ENCODE measurements at regions not wholly inside any gene's neighbourhood (a gene's known extent, or its start where the extent isn't known, plus 50 kb on each side); places are given as distances from the start of the nearest gene placed in this dataset.

DNA sequence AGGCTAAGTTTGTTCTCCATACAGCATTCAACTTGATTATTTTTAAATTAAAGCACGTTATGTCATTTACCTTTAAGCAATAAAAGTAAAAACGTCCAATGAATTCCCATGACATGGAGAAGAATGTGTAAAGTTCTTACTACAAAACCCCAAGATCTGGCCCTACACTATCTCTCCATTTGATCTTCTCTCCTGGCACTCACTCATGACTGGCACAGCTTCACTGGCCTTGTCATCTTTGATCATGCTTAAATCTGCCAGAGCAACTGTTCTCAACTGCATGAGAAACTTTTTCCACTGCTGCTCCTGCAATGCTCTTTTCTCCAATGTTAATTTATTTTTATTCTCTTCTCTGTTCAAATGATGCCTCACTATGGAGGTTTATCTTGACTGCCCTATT, 1109.0 kb upstream of the IGFBP7 start:
- TF ChIP-seq ZC3H10 (CRISPR knock-in tag; IDR thresholded peaks at IDR 0.05) (no peak), ESRRG (CRISPR knock-in tag; IDR thresholded peaks at IDR 0.05) (no peak), ZFP3 (CRISPR knock-in tag; IDR thresholded peaks at IDR 0.05) (peak; percentile 85), ISL1 (CRISPR knock-in tag; IDR thresholded peaks at IDR 0.05) (no peak), BACH2 (CRISPR knock-in tag; IDR thresholded peaks at IDR 0.05; ENCODE audit: borderline replicate concordance) (no peak), PPARA (CRISPR knock-in tag; IDR thresholded peaks at IDR 0.05; ENCODE audit: borderline replicate concordance) (no peak), ZNF8 (CRISPR knock-in tag; IDR thresholded peaks at IDR 0.05) (no peak)
- TF ChIP-seq, protein P1, sequence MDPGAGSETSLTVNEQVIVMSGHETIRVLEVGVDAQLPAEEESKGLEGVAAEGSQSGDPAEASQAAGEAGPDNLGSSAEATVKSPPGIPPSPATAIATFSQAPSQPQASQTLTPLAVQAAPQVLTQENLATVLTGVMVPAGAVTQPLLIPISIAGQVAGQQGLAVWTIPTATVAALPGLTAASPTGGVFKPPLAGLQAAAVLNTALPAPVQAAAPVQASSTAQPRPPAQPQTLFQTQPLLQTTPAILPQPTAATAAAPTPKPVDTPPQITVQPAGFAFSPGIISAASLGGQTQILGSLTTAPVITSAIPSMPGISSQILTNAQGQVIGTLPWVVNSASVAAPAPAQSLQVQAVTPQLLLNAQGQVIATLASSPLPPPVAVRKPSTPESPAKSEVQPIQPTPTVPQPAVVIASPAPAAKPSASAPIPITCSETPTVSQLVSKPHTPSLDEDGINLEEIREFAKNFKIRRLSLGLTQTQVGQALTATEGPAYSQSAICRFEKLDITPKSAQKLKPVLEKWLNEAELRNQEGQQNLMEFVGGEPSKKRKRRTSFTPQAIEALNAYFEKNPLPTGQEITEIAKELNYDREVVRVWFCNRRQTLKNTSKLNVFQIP (CRISPR knock-in tag; IDR thresholded peaks at IDR 0.05; ENCODE audit: borderline replicate concordance, low read depth) = no peak
- no peak for ATAC-seq

DNA sequence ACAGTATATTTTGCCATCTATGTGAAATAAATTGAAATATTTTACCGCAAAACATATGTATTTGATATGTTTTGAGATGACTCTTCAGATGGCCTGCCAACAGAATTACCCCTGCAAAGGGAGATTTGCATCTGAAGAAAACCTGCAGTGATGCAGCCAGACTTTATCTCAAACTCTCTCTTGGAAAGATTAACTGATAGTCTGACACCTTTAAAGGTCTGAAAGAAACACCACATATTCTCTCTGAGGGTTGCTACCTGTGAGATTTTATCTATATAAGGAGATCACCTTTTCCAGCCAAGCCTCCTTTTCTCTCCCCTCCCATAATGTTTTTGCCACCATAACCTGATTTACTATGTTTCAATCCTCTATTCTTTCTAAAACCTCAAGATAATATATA, 1106.3 kb upstream of the IGFBP7 start:
- TF ChIP-seq GLIS3 (CRISPR knock-in tag; IDR thresholded peaks at IDR 0.05) (no peak), ZFP3 (CRISPR knock-in tag; IDR thresholded peaks at IDR 0.05) (no peak), ISL1 (CRISPR knock-in tag; IDR thresholded peaks at IDR 0.05) (no peak), TCF4 (CRISPR knock-in tag; IDR thresholded peaks at IDR 0.05; ENCODE audit: borderline replicate concordance) (no peak), ZC3H10 (CRISPR knock-in tag; IDR thresholded peaks at IDR 0.05) (no peak), OSR1 (CRISPR knock-in tag; IDR thresholded peaks at IDR 0.05) (no peak), BACH2 (CRISPR knock-in tag; IDR thresholded peaks at IDR 0.05; ENCODE audit: borderline replicate concordance) (no peak), PPARA (CRISPR knock-in tag; IDR thresholded peaks at IDR 0.05; ENCODE audit: borderline replicate concordance) (no peak), RARB (CRISPR knock-in tag; IDR thresholded peaks at IDR 0.05) (no peak), ZFP30 (CRISPR knock-in tag; IDR thresholded peaks at IDR 0.05) (no peak), ZNF8 (CRISPR knock-in tag; IDR thresholded peaks at IDR 0.05) (no peak), ARNTL (CRISPR knock-in tag; IDR thresholded peaks at IDR 0.05; ENCODE audit: borderline replicate concordance, low read depth) (no peak), ZNF565 (CRISPR knock-in tag; conservative IDR thresholded peaks at IDR 0.05; ENCODE audit: low read depth) (no peak)
- TF ChIP-seq, protein P2, sequence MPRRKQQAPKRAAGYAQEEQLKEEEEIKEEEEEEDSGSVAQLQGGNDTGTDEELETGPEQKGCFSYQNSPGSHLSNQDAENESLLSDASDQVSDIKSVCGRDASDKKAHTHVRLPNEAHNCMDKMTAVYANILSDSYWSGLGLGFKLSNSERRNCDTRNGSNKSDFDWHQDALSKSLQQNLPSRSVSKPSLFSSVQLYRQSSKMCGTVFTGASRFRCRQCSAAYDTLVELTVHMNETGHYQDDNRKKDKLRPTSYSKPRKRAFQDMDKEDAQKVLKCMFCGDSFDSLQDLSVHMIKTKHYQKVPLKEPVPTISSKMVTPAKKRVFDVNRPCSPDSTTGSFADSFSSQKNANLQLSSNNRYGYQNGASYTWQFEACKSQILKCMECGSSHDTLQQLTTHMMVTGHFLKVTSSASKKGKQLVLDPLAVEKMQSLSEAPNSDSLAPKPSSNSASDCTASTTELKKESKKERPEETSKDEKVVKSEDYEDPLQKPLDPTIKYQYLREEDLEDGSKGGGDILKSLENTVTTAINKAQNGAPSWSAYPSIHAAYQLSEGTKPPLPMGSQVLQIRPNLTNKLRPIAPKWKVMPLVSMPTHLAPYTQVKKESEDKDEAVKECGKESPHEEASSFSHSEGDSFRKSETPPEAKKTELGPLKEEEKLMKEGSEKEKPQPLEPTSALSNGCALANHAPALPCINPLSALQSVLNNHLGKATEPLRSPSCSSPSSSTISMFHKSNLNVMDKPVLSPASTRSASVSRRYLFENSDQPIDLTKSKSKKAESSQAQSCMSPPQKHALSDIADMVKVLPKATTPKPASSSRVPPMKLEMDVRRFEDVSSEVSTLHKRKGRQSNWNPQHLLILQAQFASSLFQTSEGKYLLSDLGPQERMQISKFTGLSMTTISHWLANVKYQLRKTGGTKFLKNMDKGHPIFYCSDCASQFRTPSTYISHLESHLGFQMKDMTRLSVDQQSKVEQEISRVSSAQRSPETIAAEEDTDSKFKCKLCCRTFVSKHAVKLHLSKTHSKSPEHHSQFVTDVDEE (CRISPR knock-in tag; IDR thresholded peaks at IDR 0.05) = no peak
- TF ChIP-seq, protein P3, sequence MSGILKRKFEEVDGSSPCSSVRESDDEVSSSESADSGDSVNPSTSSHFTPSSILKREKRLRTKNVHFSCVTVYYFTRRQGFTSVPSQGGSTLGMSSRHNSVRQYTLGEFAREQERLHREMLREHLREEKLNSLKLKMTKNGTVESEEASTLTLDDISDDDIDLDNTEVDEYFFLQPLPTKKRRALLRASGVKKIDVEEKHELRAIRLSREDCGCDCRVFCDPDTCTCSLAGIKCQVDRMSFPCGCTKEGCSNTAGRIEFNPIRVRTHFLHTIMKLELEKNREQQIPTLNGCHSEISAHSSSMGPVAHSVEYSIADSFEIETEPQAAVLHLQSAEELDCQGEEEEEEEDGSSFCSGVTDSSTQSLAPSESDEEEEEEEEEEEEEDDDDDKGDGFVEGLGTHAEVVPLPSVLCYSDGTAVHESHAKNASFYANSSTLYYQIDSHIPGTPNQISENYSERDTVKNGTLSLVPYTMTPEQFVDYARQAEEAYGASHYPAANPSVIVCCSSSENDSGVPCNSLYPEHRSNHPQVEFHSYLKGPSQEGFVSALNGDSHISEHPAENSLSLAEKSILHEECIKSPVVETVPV (CRISPR knock-in tag; IDR thresholded peaks at IDR 0.05) = no peak
- TF ChIP-seq, protein P1 (CRISPR knock-in tag; IDR thresholded peaks at IDR 0.05; ENCODE audit: borderline replicate concordance, low read depth) = no peak
- TF ChIP-seq, protein P4, sequence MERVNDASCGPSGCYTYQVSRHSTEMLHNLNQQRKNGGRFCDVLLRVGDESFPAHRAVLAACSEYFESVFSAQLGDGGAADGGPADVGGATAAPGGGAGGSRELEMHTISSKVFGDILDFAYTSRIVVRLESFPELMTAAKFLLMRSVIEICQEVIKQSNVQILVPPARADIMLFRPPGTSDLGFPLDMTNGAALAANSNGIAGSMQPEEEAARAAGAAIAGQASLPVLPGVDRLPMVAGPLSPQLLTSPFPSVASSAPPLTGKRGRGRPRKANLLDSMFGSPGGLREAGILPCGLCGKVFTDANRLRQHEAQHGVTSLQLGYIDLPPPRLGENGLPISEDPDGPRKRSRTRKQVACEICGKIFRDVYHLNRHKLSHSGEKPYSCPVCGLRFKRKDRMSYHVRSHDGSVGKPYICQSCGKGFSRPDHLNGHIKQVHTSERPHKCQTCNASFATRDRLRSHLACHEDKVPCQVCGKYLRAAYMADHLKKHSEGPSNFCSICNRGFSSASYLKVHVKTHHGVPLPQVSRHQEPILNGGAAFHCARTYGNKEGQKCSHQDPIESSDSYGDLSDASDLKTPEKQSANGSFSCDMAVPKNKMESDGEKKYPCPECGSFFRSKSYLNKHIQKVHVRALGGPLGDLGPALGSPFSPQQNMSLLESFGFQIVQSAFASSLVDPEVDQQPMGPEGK (CRISPR knock-in tag; IDR thresholded peaks at IDR 0.05; ENCODE audit: borderline replicate concordance) = no peak
- ATAC-seq = no peak

DNA sequence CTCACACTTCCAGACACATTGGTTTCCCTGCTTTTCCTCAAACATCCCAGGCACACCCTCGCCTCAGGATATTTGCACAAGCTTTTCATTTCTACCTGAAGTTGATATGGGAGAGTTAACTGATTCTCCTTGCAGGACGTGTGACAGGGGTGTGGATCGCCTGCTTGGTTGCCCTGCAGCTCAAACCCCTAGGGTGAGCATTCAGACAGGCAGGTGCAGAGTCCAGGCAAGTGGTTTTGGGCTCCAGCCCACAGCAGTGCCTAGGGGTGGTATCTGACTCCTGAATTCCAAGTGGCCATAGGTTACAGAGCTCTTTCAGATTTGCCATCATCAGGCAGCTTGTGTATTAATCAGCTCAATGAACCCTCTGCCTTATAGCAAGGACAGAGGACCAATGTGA, 1104.2 kb upstream of the IGFBP7 start:
- no peak for ATAC-seq
- TF ChIP-seq ESRRG (CRISPR knock-in tag; IDR thresholded peaks at IDR 0.05) = no peak
- no peak for TF ChIP-seq ZFP3 (CRISPR knock-in tag; IDR thresholded peaks at IDR 0.05)
- no peak for TF ChIP-seq ZC3H10 (CRISPR knock-in tag; IDR thresholded peaks at IDR 0.05)
- TF ChIP-seq, protein P5, sequence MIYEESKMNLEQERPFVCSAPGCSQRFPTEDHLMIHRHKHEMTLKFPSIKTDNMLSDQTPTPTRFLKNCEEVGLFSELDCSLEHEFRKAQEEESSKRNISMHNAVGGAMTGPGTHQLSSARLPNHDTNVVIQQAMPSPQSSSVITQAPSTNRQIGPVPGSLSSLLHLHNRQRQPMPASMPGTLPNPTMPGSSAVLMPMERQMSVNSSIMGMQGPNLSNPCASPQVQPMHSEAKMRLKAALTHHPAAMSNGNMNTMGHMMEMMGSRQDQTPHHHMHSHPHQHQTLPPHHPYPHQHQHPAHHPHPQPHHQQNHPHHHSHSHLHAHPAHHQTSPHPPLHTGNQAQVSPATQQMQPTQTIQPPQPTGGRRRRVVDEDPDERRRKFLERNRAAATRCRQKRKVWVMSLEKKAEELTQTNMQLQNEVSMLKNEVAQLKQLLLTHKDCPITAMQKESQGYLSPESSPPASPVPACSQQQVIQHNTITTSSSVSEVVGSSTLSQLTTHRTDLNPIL (CRISPR knock-in tag; IDR thresholded peaks at IDR 0.05; ENCODE audit: low read depth) = no peak
- TF ChIP-seq PPARA (CRISPR knock-in tag; IDR thresholded peaks at IDR 0.05; ENCODE audit: borderline replicate concordance) = no peak
- TF ChIP-seq, protein P1 (CRISPR knock-in tag; IDR thresholded peaks at IDR 0.05; ENCODE audit: borderline replicate concordance, low read depth) = no peak
- TF ChIP-seq, protein P2 (CRISPR knock-in tag; IDR thresholded peaks at IDR 0.05) = no peak
- TF ChIP-seq ISL1 (CRISPR knock-in tag; IDR thresholded peaks at IDR 0.05) = no peak
- no peak for TF ChIP-seq RARB (CRISPR knock-in tag; IDR thresholded peaks at IDR 0.05)

Data from SK-N-SH treated with all-trans-retinoic acid at 6 μM for 48 hours (cell line).